ENCODE measurements at regions not wholly inside any gene's neighbourhood (a gene's known extent, or its start where the extent isn't known, plus 50 kb on each side); places are given as distances from the start of the nearest gene placed in this dataset.

DNA sequence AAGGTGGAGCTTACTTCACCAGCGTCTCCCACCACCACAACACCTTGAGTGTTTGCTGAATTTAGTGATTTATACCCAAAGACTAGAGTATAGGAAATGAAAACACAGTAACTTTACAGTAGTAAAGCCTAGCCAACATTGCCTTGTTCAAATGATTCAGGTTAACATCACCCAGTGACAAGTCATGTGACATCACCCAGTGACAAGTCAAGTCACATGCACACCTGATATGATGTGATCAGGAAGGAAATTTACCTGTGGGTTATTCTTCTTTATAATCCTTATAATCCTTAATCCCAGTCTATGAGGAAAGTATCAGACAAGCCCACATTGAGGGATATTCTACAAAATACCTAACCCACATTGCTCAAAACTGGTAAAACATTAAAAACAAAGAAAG lies 545.6 kb upstream of the MEF2C start:
- TF ChIP-seq, protein P1, sequence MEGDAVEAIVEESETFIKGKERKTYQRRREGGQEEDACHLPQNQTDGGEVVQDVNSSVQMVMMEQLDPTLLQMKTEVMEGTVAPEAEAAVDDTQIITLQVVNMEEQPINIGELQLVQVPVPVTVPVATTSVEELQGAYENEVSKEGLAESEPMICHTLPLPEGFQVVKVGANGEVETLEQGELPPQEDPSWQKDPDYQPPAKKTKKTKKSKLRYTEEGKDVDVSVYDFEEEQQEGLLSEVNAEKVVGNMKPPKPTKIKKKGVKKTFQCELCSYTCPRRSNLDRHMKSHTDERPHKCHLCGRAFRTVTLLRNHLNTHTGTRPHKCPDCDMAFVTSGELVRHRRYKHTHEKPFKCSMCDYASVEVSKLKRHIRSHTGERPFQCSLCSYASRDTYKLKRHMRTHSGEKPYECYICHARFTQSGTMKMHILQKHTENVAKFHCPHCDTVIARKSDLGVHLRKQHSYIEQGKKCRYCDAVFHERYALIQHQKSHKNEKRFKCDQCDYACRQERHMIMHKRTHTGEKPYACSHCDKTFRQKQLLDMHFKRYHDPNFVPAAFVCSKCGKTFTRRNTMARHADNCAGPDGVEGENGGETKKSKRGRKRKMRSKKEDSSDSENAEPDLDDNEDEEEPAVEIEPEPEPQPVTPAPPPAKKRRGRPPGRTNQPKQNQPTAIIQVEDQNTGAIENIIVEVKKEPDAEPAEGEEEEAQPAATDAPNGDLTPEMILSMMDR (IDR thresholded peaks at IDR 0.05; ENCODE audit: insufficient read depth, low read length, poor library complexity, severe bottlenecking): no peak
- no peak for TF ChIP-seq EZH2phosphoT487 (conservative IDR thresholded peaks at IDR 0.05; ENCODE audit: low read length)

All from SU-DHL-6 (cell line).